ENCODE measurements at regions not wholly inside any gene's neighbourhood (a gene's known extent, or its start where the extent isn't known, plus 50 kb on each side); places are given as distances from the start of the nearest gene placed in this dataset.

DNA sequence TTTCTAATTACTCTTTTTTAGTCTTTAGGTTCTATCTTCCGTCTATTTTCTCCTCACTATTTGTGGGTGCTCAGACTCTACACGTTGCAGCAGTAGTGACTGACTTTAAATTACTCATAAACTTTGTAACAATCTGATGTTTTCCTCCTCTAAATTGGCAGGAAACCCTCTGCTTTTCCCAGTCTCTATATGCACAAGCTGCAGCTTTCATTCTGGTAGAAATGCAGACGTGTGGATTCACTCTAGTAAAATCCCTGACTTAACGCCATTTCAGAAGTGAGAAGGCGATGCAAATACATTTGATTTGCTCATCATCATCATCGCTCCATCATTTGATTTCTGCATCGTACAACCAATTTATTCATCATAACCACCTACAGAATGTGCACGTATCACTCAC is 561.0 kb upstream of the ZFHX3 start:
- no peak overlapping the region for H3K56ac ChIP-seq (ENCODE audit: extremely low read depth, insufficient read depth, low read length)
- no peak overlapping the region for H2BK20ac ChIP-seq (ENCODE audit: low read depth, low read length)
- H4K20me1 ChIP-seq (ENCODE audit: insufficient read depth, low read length) = no peaks in the 10 kb centered on the region
- no peak overlapping the region for H3K18ac ChIP-seq (ENCODE audit: low read depth, low read length)
- H3K27me3 ChIP-seq (ENCODE audit: control insufficient read depth, insufficient read depth, low read length) = no peaks in the 10 kb centered on the region; the same call in 1 of the 2 replicates
- no peaks in the 10 kb centered on the region for H3K9me1 ChIP-seq (ENCODE audit: insufficient read depth, low read length)
- H3K27ac ChIP-seq (ENCODE audit: insufficient read depth, low read length) = no peak overlapping the region
- H3K4me1 ChIP-seq (ENCODE audit: control insufficient read depth, insufficient read depth, low read length) = no peaks in the 10 kb centered on the region
- no peak overlapping the region for H2AK9ac ChIP-seq (replicated peaks; ENCODE audit: low read depth, low read length, poor library complexity)
- no peak overlapping the region for H2BK15ac ChIP-seq (ENCODE audit: low read depth, low read length)
- H3K9me3 ChIP-seq (ENCODE audit: control insufficient read depth, insufficient read depth, low read length) = no peaks in the 10 kb centered on the region
- DNase-seq (no peak), ATAC-seq (ENCODE audit: low read depth) (no peak)
- H2AFZ ChIP-seq (replicated peaks; ENCODE audit: low read length, poor library complexity) = no peak overlapping the region
- H3K9ac ChIP-seq (ENCODE audit: low read depth, low read length) = no peak overlapping the region
- H3K4me2 ChIP-seq (ENCODE audit: low read depth, low read length) = no peak overlapping the region
- no peak overlapping the region for H2AK5ac ChIP-seq (ENCODE audit: low read depth, low read length)
- no peak overlapping the region for H4K5ac ChIP-seq (ENCODE audit: low read depth, low read length)
- H3K14ac ChIP-seq (replicated peaks; ENCODE audit: low read depth, low read length) = no peak overlapping the region
- H2BK5ac ChIP-seq (ENCODE audit: low read depth, low read length, poor library complexity, severe bottlenecking) = no peak overlapping the region
- H3K36me3 ChIP-seq (ENCODE audit: control insufficient read depth, insufficient read depth, low read length) = no peaks in the 10 kb centered on the region
- ChIA-PET POLR2A (ENCODE audit: unreplicated experiment) (no interaction called here), CTCF (no interaction called here)
- H3K4ac ChIP-seq (ENCODE audit: low read depth, low read length) = no peak overlapping the region
- TF ChIP-seq BHLHE40 (IDR thresholded peaks at IDR 0.05; ENCODE audit: low read depth, low read length) (no peak), NFE2L2 (IDR thresholded peaks at IDR 0.05; ENCODE audit: low read depth, low read length) (no peak), RAD21 (IDR thresholded peaks at IDR 0.05; ENCODE audit: low read length) (no peak), MAZ (IDR thresholded peaks at IDR 0.05; ENCODE audit: borderline replicate concordance, low read depth, low read length) (no peak), MAFK (IDR thresholded peaks at IDR 0.05; ENCODE audit: low read depth, low read length) (no peak), MXI1 (IDR thresholded peaks at IDR 0.05; ENCODE audit: borderline replicate concordance, low read depth, low read length) (no peak), RFX5 (IDR thresholded peaks at IDR 0.05; ENCODE audit: low read depth, low read length) (no peak), SMC3 (IDR thresholded peaks at IDR 0.05; ENCODE audit: low read depth, low read length) (no peak), CEBPB (IDR thresholded peaks at IDR 0.05; ENCODE audit: low read depth, low read length) (no peak), RCOR1 (IDR thresholded peaks at IDR 0.05; ENCODE audit: insufficient replicate concordance, low read length) (no peak), CHD1 (IDR thresholded peaks at IDR 0.05; ENCODE audit: low read depth, low read length) (no peak), POLR2A (IDR thresholded peaks at IDR 0.05; ENCODE audit: low read depth, low read length) (no peak)
- TF ChIP-seq, protein P1, sequence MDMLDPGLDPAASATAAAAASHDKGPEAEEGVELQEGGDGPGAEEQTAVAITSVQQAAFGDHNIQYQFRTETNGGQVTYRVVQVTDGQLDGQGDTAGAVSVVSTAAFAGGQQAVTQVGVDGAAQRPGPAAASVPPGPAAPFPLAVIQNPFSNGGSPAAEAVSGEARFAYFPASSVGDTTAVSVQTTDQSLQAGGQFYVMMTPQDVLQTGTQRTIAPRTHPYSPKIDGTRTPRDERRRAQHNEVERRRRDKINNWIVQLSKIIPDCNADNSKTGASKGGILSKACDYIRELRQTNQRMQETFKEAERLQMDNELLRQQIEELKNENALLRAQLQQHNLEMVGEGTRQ (IDR thresholded peaks at IDR 0.05; ENCODE audit: low read depth, low read length) = no peak
- TF ChIP-seq, protein P2, sequence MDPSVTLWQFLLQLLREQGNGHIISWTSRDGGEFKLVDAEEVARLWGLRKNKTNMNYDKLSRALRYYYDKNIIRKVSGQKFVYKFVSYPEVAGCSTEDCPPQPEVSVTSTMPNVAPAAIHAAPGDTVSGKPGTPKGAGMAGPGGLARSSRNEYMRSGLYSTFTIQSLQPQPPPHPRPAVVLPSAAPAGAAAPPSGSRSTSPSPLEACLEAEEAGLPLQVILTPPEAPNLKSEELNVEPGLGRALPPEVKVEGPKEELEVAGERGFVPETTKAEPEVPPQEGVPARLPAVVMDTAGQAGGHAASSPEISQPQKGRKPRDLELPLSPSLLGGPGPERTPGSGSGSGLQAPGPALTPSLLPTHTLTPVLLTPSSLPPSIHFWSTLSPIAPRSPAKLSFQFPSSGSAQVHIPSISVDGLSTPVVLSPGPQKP (IDR thresholded peaks at IDR 0.05; ENCODE audit: borderline replicate concordance, low read depth, low read length) = no peak
- TF ChIP-seq, protein P3, sequence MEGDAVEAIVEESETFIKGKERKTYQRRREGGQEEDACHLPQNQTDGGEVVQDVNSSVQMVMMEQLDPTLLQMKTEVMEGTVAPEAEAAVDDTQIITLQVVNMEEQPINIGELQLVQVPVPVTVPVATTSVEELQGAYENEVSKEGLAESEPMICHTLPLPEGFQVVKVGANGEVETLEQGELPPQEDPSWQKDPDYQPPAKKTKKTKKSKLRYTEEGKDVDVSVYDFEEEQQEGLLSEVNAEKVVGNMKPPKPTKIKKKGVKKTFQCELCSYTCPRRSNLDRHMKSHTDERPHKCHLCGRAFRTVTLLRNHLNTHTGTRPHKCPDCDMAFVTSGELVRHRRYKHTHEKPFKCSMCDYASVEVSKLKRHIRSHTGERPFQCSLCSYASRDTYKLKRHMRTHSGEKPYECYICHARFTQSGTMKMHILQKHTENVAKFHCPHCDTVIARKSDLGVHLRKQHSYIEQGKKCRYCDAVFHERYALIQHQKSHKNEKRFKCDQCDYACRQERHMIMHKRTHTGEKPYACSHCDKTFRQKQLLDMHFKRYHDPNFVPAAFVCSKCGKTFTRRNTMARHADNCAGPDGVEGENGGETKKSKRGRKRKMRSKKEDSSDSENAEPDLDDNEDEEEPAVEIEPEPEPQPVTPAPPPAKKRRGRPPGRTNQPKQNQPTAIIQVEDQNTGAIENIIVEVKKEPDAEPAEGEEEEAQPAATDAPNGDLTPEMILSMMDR (conservative IDR thresholded peaks at IDR 0.05; ENCODE audit: low read depth, low read length) = no peak
- no peaks in the 10 kb centered on the region for H3K79me1 ChIP-seq (ENCODE audit: low read depth in 1 of 2, low read length in 2 of 2)
- dilution Hi-C loops (cut with HindIII; ENCODE audit: low sequenced_read_pairs, unreplicated experiment) (no loop called here), intact Hi-C loops (cut with micrococcal nuclease) (no loop called here), in situ Hi-C loops (cut with MboI; ENCODE audit: low sequenced_read_pairs) (no loop called here)
- H3K23ac ChIP-seq (ENCODE audit: low read depth, low read length) = no peak overlapping the region
- no peak overlapping the region for H4K91ac ChIP-seq (ENCODE audit: insufficient read depth, low read depth, low read length)
- H4K8ac ChIP-seq (ENCODE audit: low read depth in 2 of 2, low read length in 2 of 2) = no peak overlapping the region
- no peak overlapping the region for H3K4me3 ChIP-seq (ENCODE audit: insufficient read depth, low read depth, low read length)
- BruUV-seq (replicated peaks) = no TSS peak
- WGBS, 2 experiments (ENCODE audit: extremely low coverage in 2 of 2, insufficient read length in 1 of 2) = 74% methylated on average over 6 of the region's 8 CpGs; no CpG with 5 or more reads in 1 of the 2 experiments
- H2BK120ac ChIP-seq (ENCODE audit: low read depth, low read length) = no peak overlapping the region
